HepG2 (cell line): ENCODE measurements at regions not wholly inside any gene's neighbourhood (a gene's known extent, or its start where the extent isn't known, plus 50 kb on each side); places are given as distances from the start of the nearest gene placed in this dataset.

Experiments
- ATAC-seq: fragments of 200-7000 bp; cut with Tn5 transposase; 3 replicates; pipeline ENCODE4 v1.9.1; 2020; ENCODE audit warnings: mild to moderate bottlenecking, moderate library complexity
- BruUV-seq: library from RNA; stranded (reverse); fragments of 400-500 nt; replicated peaks from 2 replicates; lab custom pipeline; 2021; lab: Mats Ljungman, UMichigan
- CTCF ChIA-PET: fragments of 300-600 bp; formaldehyde crosslinking; extraction: SDS; loops from one replicate; lab custom pipeline; 2021; ENCODE audit warnings: low total read pairs, inconsistent platforms, low intra/inter-chr PET ratio; lab: Yijun Ruan, JAX
- POLR2A ChIA-PET: fragments of 350-600 bp; sonication (Branson Sonifier 250); formaldehyde crosslinking; loops from one replicate; lab custom pipeline; 2020; ENCODE audit warnings: antibody characterized with exemption, inconsistent platforms; lab: Yijun Ruan, JAX
- DNase-seq: peaks from one replicate; pipeline ENCODE4 v3.0.0-alpha.2; 2015; ENCODE audit warnings: low spot score
- FAIRE-seq: peaks from 3 replicates; lab custom pipeline; 2011; peaks lifted over from hg19 to GRCh38; lab: Jason Lieb, UNC
- H2AFZ ChIP-seq: one replicate; pipeline ENCODE4 v1.6.1; 2011; ENCODE audit warnings: low read length, inconsistent platforms
- H3K27ac ChIP-seq: fragments of 300-600 bp; 3 replicates; pipeline ENCODE4 v1.8.0; 2011; ENCODE audit warnings: mixed run types, mild to moderate bottlenecking, mixed read lengths, low read length, inconsistent platforms; ENCODE audit not compliant: insufficient read depth; ENCODE audit errors: extremely low read length
- H3K27me3 ChIP-seq, 2 experiments: fragments of 200-600 bp in 1 of 2; 2 replicates in 1 of 2; 3 replicates in 1 of 2; pipeline versions ENCODE4 v1.6.0 to v1.8.0; 2011; ENCODE audit warnings: low read length in 2 of 2, mild to moderate bottlenecking in 2 of 2, moderate library complexity in 2 of 2, inconsistent platforms in 1 of 2; ENCODE audit not compliant: insufficient read depth in 2 of 2, control insufficient read depth in 1 of 2
- H3K36me3 ChIP-seq, 2 experiments: fragments of 200-600 bp in 1 of 2; replicated peaks in 1 of 2; 2 replicates in 1 of 2; 3 replicates in 1 of 2; pipeline versions ENCODE4 v1.5.1 to v1.8.0; 2011; ENCODE audit warnings: low read length in 2 of 2, inconsistent platforms in 1 of 2; ENCODE audit not compliant: insufficient read depth in 2 of 2, control insufficient read depth in 1 of 2
- H3K4me1 ChIP-seq: 2 replicates; pipeline ENCODE4 v1.5.1; 2012; ENCODE audit warnings: low read length, inconsistent platforms; ENCODE audit not compliant: insufficient read depth
- H3K4me2 ChIP-seq: 2 replicates; pipeline ENCODE4 v1.6.0; 2011; ENCODE audit warnings: low read depth, low read length, inconsistent platforms
- H3K4me3 ChIP-seq, 3 experiments: fragments of 200-600 bp in 1 of 3; sonication (generic), shearing (Covaris generic) in 1 of 3; replicated peaks in 1 of 3; 2 replicates each; pipeline ENCODE4 v1.5.1; 2011 to 2016; ENCODE audit warnings: low read length in 3 of 3, inconsistent platforms in 2 of 3, low read depth in 2 of 3, mild to moderate bottlenecking in 2 of 3, control low read depth in 1 of 3, mixed read lengths in 1 of 3; ENCODE audit not compliant: insufficient read depth in 1 of 3
- H3K79me2 ChIP-seq: one replicate; pipeline ENCODE4 v1.6.1; 2011; ENCODE audit warnings: low read length, inconsistent platforms; ENCODE audit not compliant: insufficient read depth
- H3K9ac ChIP-seq: 2 replicates; pipeline ENCODE4 v1.6.0; 2011; ENCODE audit warnings: mild to moderate bottlenecking, low read depth, low read length, inconsistent platforms; ENCODE audit not compliant: insufficient read depth
- H3K9me3 ChIP-seq: 2 replicates; pipeline ENCODE4 v1.5.1; 2012; ENCODE audit warnings: mild to moderate bottlenecking, low read length
- H4K20me1 ChIP-seq: 2 replicates; pipeline ENCODE4 v1.6.0; 2011; ENCODE audit warnings: inconsistent platforms, mild to moderate bottlenecking, low read length, moderate library complexity; ENCODE audit not compliant: insufficient read depth
- ADNP ChIP-seq: sonication (generic); formaldehyde crosslinking; IDR thresholded peaks from 2 replicates; pipeline ENCODE4 v1.4.0; 2020; ENCODE audit warnings: missing genetic modification reagents
- ATF1 ChIP-seq: IDR thresholded peaks from 2 replicates; pipeline ENCODE4 v1.6.1; 2016; ENCODE audit warnings: mild to moderate bottlenecking, control low read depth
- CBFB ChIP-seq: sonication (generic); formaldehyde crosslinking; IDR thresholded peaks from 2 replicates; pipeline ENCODE4 v1.4.0; 2020; ENCODE audit warnings: missing genetic modification reagents
- DMAP1 ChIP-seq: IDR thresholded peaks from 2 replicates; pipeline ENCODE4 v1.6.1; 2016
- DNMT1 ChIP-seq: sonication (generic); formaldehyde crosslinking; IDR thresholded peaks from 2 replicates; pipeline ENCODE4 v1.5.1; 2020; ENCODE audit warnings: mild to moderate bottlenecking, missing genetic modification reagents
- EED ChIP-seq: sonication (generic); formaldehyde crosslinking; IDR thresholded peaks from 2 replicates; pipeline ENCODE4 v1.5.0; 2020; ENCODE audit warnings: mild to moderate bottlenecking, missing genetic modification reagents
- KDM3A ChIP-seq: IDR thresholded peaks from 2 replicates; pipeline ENCODE4 v1.6.1; 2018; ENCODE audit warnings: low read depth, missing compliant biosample characterization
- PHB2 ChIP-seq: fragments of 450-650 bp; IDR thresholded peaks from 2 replicates; pipeline ENCODE4 v1.6.1; 2018; ENCODE audit not compliant: partially characterized antibody
- SP1 ChIP-seq, 2 experiments: fragments of 450-650 bp in 1 of 2; sonication (generic) in 1 of 2; formaldehyde crosslinking in 1 of 2; IDR thresholded peaks; 2 replicates each; pipeline versions ENCODE4 v1.4.0 to v1.6.1; 2016 to 2020; ENCODE audit warnings: missing genetic modification reagents in 1 of 2
- YEATS2 ChIP-seq: sonication (generic); formaldehyde crosslinking; IDR thresholded peaks from 2 replicates; pipeline ENCODE4 v1.4.0; 2020; ENCODE audit warnings: missing genetic modification reagents, borderline replicate concordance
- ZBTB38 ChIP-seq: sonication (generic); formaldehyde crosslinking; IDR thresholded peaks from 2 replicates; pipeline ENCODE4 v1.5.1; 2020; ENCODE audit warnings: mild to moderate bottlenecking, missing genetic modification reagents
- ZFY ChIP-seq: sonication (generic); formaldehyde crosslinking; IDR thresholded peaks from 2 replicates; pipeline ENCODE4 v1.4.0; 2020; ENCODE audit warnings: missing genetic modification reagents
- ZKSCAN8 ChIP-seq: IDR thresholded peaks from 2 replicates; pipeline ENCODE4 v1.6.1; 2016; ENCODE audit warnings: borderline replicate concordance, missing genetic modification reagents, missing compliant biosample characterization
- ZNF672 ChIP-seq: sonication (generic); formaldehyde crosslinking; IDR thresholded peaks from 2 replicates; pipeline ENCODE4 v1.8.1; 2022; ENCODE audit warnings: missing genetic modification reagents
- ZSCAN20 ChIP-seq: sonication (generic); formaldehyde crosslinking; IDR thresholded peaks from 2 replicates; pipeline ENCODE4 v1.4.0; 2020; ENCODE audit warnings: missing genetic modification reagents, mild to moderate bottlenecking, borderline replicate concordance
- WGBS: methylation state at CpG from one replicate; pipeline ENCODE4 v1.1.6; 2017; ENCODE audit warnings: low lambda C conversion rate; 5-methylcytosine and 5-hydroxymethylcytosine counted together
- in situ Hi-C: cut with HindIII; loops from 2 replicates; pipeline ENCODE4 v1.10.0; 2017; ENCODE audit warnings: low pct_unique_long_range_greater_than_20kb; ENCODE audit not compliant: extremely low pct_ligation_motif_present
- intact Hi-C: fragments of 100-400 bp; cut with micrococcal nuclease; formaldehyde crosslinking; loops from one replicate; pipeline ENCODE4 v1.10.0; 2022; ENCODE audit not compliant: unreplicated experiment
- TF ChIP-seq, protein P1 (sequence below): sonication (generic); formaldehyde crosslinking; IDR thresholded peaks from 2 replicates; pipeline ENCODE4 v1.4.0; 2020; ENCODE audit warnings: missing genetic modification reagents, borderline replicate concordance
- TF ChIP-seq, protein P2 (sequence below): sonication (generic); formaldehyde crosslinking; conservative IDR thresholded peaks from 2 replicates; pipeline ENCODE4 v1.8.1; 2023; ENCODE audit warnings: missing genetic modification reagents
- TF ChIP-seq, protein P3 (sequence below): sonication (generic); formaldehyde crosslinking; IDR thresholded peaks from 2 replicates; pipeline ENCODE4 v1.4.0; 2020; ENCODE audit warnings: missing genetic modification reagents, borderline replicate concordance

DNA sequence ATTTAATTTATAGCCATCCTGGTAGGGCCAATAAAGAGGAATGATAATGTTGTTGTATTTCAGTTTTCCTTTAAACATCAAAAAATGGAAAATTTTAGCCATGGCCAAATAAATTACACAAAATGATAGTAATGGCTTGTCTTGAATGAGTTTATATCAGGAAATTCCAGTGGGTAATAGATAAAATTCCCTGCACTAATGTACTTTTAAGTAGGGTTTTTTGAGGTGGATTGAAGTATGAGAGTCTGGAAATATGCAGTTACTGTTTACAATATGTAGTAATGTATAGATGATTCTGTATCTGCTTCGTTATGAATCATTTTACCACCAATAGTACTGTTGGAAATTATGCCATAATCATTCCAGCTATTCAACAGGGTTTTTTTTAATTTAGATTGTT is 219.4 kb upstream of the ROBO2 start:
- H3K79me2 ChIP-seq: no peaks in the 10 kb centered on the region
- ATAC-seq (no peak), DNase-seq (no peak), FAIRE-seq (no peak)
- H3K9me3 ChIP-seq: no peaks in the 10 kb centered on the region
- no peak overlapping the region for H3K9ac ChIP-seq
- no peak overlapping the region for H3K4me2 ChIP-seq
- H2AFZ ChIP-seq: no peak overlapping the region
- H3K4me3 ChIP-seq: no peak overlapping the region
- TF ChIP-seq ZBTB38 (CRISPR knock-in tag) (no peak), KDM3A (CRISPR knock-in tag) (no peak), YEATS2 (CRISPR knock-in tag) (no peak)
- WGBS: 15% methylated on average over 1 of the region's 1 CpG
- no peaks in the 10 kb centered on the region for H3K4me1 ChIP-seq
- no peaks in the 10 kb centered on the region for H3K36me3 ChIP-seq
- no TSS peak for BruUV-seq
- ChIA-PET CTCF (no interaction called here), POLR2A (no interaction called here)
- in situ Hi-C loops: no loop called here
- H3K27me3 ChIP-seq: no peaks in the 10 kb centered on the region; a peak in 1 of 5 replicates
- intact Hi-C loops: no loop called here
- H4K20me1 ChIP-seq: no peaks in the 10 kb centered on the region
- H3K27ac ChIP-seq: no peak overlapping the region

DNA sequence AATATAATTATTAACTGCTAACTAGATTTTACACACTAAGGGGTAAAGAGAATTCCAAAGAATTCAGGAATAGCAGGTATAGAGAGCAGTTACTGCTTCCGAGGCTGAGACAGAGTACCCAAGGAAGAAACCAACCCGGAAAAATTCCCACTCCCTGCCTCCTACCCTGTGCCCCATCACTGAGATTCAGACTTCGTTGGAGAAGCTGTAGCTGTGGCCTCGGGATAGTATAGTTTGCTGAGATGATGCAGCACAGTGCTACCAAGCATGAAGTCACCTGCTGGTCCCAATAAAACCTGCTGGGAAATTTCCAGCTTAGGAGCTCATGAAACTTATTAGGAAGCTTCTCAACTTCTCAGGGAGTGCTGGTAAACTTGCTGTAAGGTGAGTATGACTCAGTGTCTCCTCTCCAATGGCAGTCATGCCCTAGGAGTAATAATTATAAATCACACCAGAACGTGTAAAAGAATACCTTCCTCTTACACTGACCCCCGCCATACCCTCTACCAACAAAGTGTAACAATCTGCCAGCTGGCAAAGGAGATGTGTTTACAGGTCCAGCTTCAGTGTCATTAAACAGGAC is 215.2 kb upstream of the ROBO2 start:
- no peaks in the 10 kb centered on the region for H4K20me1 ChIP-seq
- H2AFZ ChIP-seq: no peak overlapping the region
- H3K36me3 ChIP-seq: no peaks in the 10 kb centered on the region
- ChIA-PET CTCF (no interaction called here), POLR2A (no interaction called here)
- ATAC-seq (no peak), DNase-seq (no peak), FAIRE-seq (no peak)
- no peaks in the 10 kb centered on the region for H3K27me3 ChIP-seq
- no peak overlapping the region for H3K27ac ChIP-seq
- H3K9me3 ChIP-seq: no peaks in the 10 kb centered on the region
- H3K4me3 ChIP-seq: no peak overlapping the region
- no peaks in the 10 kb centered on the region for H3K4me1 ChIP-seq
- no TSS peak for BruUV-seq
- H3K9ac ChIP-seq: no peak overlapping the region
- intact Hi-C loops (no loop called here), in situ Hi-C loops (no loop called here)
- no peaks in the 10 kb centered on the region for H3K79me2 ChIP-seq
- no peak overlapping the region for H3K4me2 ChIP-seq
- WGBS: 8% methylated on average over 6 of the region's 6 CpGs
- TF ChIP-seq ZKSCAN8: no peak
- TF ChIP-seq CBFB (CRISPR knock-in tag): no peak
- TF ChIP-seq, protein P1, sequence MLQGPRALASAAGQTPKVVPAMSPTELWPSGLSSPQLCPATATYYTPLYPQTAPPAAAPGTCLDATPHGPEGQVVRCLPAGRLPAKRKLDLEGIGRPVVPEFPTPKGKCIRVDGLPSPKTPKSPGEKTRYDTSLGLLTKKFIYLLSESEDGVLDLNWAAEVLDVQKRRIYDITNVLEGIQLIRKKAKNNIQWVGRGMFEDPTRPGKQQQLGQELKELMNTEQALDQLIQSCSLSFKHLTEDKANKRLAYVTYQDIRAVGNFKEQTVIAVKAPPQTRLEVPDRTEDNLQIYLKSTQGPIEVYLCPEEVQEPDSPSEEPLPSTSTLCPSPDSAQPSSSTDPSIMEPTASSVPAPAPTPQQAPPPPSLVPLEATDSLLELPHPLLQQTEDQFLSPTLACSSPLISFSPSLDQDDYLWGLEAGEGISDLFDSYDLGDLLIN: no peak
- TF ChIP-seq SP1 (IDR thresholded peaks at IDR 0.05): no peak
- no peak for TF ChIP-seq SP1 (CRISPR knock-in tag; IDR thresholded peaks at IDR 0.05)
- no peak for TF ChIP-seq EED (CRISPR knock-in tag)
- TF ChIP-seq PHB2: no peak
- TF ChIP-seq ZFY (CRISPR knock-in tag): no peak
- TF ChIP-seq, protein P2, sequence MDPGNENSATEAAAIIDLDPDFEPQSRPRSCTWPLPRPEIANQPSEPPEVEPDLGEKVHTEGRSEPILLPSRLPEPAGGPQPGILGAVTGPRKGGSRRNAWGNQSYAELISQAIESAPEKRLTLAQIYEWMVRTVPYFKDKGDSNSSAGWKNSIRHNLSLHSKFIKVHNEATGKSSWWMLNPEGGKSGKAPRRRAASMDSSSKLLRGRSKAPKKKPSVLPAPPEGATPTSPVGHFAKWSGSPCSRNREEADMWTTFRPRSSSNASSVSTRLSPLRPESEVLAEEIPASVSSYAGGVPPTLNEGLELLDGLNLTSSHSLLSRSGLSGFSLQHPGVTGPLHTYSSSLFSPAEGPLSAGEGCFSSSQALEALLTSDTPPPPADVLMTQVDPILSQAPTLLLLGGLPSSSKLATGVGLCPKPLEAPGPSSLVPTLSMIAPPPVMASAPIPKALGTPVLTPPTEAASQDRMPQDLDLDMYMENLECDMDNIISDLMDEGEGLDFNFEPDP (CRISPR knock-in tag): no peak
- TF ChIP-seq DNMT1 (CRISPR knock-in tag): no peak
- TF ChIP-seq ZNF672: no peak
- TF ChIP-seq ADNP (CRISPR knock-in tag): no peak
- no peak for TF ChIP-seq ZSCAN20
- no peak for TF ChIP-seq DMAP1
- no peak for TF ChIP-seq ATF1 (CRISPR knock-in tag)
- TF ChIP-seq, protein P3, sequence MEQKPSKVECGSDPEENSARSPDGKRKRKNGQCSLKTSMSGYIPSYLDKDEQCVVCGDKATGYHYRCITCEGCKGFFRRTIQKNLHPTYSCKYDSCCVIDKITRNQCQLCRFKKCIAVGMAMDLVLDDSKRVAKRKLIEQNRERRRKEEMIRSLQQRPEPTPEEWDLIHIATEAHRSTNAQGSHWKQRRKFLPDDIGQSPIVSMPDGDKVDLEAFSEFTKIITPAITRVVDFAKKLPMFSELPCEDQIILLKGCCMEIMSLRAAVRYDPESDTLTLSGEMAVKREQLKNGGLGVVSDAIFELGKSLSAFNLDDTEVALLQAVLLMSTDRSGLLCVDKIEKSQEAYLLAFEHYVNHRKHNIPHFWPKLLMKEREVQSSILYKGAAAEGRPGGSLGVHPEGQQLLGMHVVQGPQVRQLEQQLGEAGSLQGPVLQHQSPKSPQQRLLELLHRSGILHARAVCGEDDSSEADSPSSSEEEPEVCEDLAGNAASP (CRISPR knock-in tag): no peak
